Psoas muscle (tissue), 7 donors: ENCODE measurements at regions not wholly inside any gene's neighbourhood (a gene's known extent, or its start where the extent isn't known, plus 50 kb on each side); places are given as distances from the start of the nearest gene placed in this dataset.
A peak's percentile ranks its signal among the peaks of the same experiment; 100 is the strongest.

Experiments used
- ATAC-seq, 4 donors: fragments of 200-7000 bp; cut with Tn5 transposase; one replicate each; pipeline ENCODE4 v1.9.1; 2020; ENCODE audit warnings: moderate library complexity in 3 of 4, mild to moderate bottlenecking in 2 of 4
- DNase-seq, 2 donors: peaks; one replicate each; pipeline ENCODE4 v3.0.0-alpha.2; 2020
- H3K27ac ChIP-seq: fragments of 200-600 bp; one replicate; pipeline ENCODE4 v1.8.0; 2022
- H3K27me3 ChIP-seq, 3 donors: fragments of 200-600 bp in 1 of 3; one replicate each; pipeline versions ENCODE4 v1.6.1 to v1.8.0; 2013 to 2022; ENCODE audit warnings: low read length in 2 of 3, mild to moderate bottlenecking in 2 of 3, moderate library complexity in 1 of 3; ENCODE audit not compliant: insufficient read depth in 3 of 3
- H3K36me3 ChIP-seq, 2 donors: fragments of 200-600 bp in 1 of 2; one replicate each; pipeline versions ENCODE4 v1.6.1 to v1.8.0; 2013 to 2022; ENCODE audit warnings: low read depth in 1 of 2, mild to moderate bottlenecking in 1 of 2, moderate library complexity in 1 of 2; ENCODE audit not compliant: insufficient read depth in 1 of 2
- H3K4me1 ChIP-seq: fragments of 200-600 bp; one replicate; pipeline ENCODE4 v1.8.0; 2022
- H3K4me3 ChIP-seq: fragments of 200-600 bp; one replicate; pipeline ENCODE4 v1.8.0; 2022; ENCODE audit warnings: mild to moderate bottlenecking
- H3K9me3 ChIP-seq: fragments of 200-600 bp; one replicate; pipeline ENCODE4 v1.8.0; 2022
- CTCF ChIP-seq: fragments of 200-600 bp; IDR thresholded peaks from one replicate; pipeline ENCODE4 v1.8.0; 2022; ENCODE audit warnings: antibody characterized with exemption
- WGBS, 3 donors: extraction: QIAGEN DNeasy Blood & Tissue Kit; methylation state at CpG; one replicate each; pipeline versions ENCODE4 v1.1.6 to v1.1.7; 2013; 5-methylcytosine and 5-hydroxymethylcytosine counted together
- intact Hi-C, 2 donors: fragments of 100-400 bp; cut with DNase I; formaldehyde crosslinking; loops; one replicate each; pipeline versions ENCODE4 v1.11.0 to v1.14.2; 2022
- donor health status: healthy with polysubstance abuse.
- donor health status: DM: no; HTN: no; CAD: no; lungs with moderate emphysema.
- donor health status: Bipolar disorder and iron deficiency.
- donor health status: healthy.
- donor health status: DM: yes; HTN: yes; CAD: no.
- donor health status: DM: no; HTN: no; CAD: no.
- donor health status: DM: yes; HTN: yes; CAD: no.

GRCh38 chr18:77969972-77970371 lies 720.3 kb downstream of the GALR1 start:
- H3K9me3 ChIP-seq: no peaks in the 10 kb centered on the region
- DNase-seq (no peak), ATAC-seq (no peak)
- intact Hi-C loops: no loop called here
- no peak for TF ChIP-seq CTCF
- no peak overlapping the region for H3K4me3 ChIP-seq
- no peaks in the 10 kb centered on the region for H3K27me3 ChIP-seq
- H3K27ac ChIP-seq: no peak overlapping the region
- H3K4me1 ChIP-seq: no peaks in the 10 kb centered on the region
- H3K36me3 ChIP-seq: no peaks in the 10 kb centered on the region
- 28 to 40% (median 38%) methylated on average over 2 of the region's 2 CpGs for WGBS, 3 donors

- intact Hi-C loops: no loop called here
- no peak overlapping the region for H3K4me3 ChIP-seq
- H3K4me1 ChIP-seq: no peaks in the 10 kb centered on the region
- no peak for DNase-seq
- no peak for TF ChIP-seq CTCF
- ATAC-seq: peak in 1 of 4 donors; percentile 44
- 32 to 51% (median 42%) methylated on average over 8 of the region's 8 CpGs for WGBS, 3 donors
- H3K36me3 ChIP-seq: no peaks in the 10 kb centered on the region
- no peaks in the 10 kb centered on the region for H3K9me3 ChIP-seq
- H3K27ac ChIP-seq: no peak overlapping the region
- no peaks in the 10 kb centered on the region for H3K27me3 ChIP-seq
Observed at GRCh38 chr18:77970814-77971213, 721.2 kb downstream of the GALR1 start.

GRCh38 chr18:77973745-77974144 lies 724.1 kb downstream of the GALR1 start:
- 68 to 75% (median 69%) methylated on average over 8 of the region's 8 CpGs for WGBS, 3 donors
- DNase-seq (no peak), ATAC-seq (no peak)
- H3K27ac ChIP-seq: no peak overlapping the region
- no peak for TF ChIP-seq CTCF
- H3K4me3 ChIP-seq: no peak overlapping the region
- no peaks in the 10 kb centered on the region for H3K4me1 ChIP-seq
- H3K27me3 ChIP-seq: no peaks in the 10 kb centered on the region
- no peaks in the 10 kb centered on the region for H3K36me3 ChIP-seq
- no peaks in the 10 kb centered on the region for H3K9me3 ChIP-seq
- intact Hi-C loops: no loop called here

DNA sequence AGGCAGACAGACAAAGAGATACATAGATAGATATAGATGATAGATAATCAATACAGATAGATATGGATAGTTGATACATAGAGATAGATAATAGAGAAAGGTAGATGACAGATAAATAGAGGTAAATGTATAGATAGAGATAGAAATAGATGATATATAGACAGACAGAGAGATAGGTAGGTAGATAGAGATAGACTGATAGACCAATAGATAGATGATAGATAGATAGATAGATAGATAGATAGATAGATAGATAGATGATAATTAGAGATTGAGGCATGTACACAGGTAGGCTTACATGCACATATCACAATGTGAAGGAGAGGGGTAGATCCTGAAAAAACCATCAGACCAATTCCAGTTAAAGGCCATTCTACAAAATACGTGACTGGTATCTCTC lies 724.7 kb downstream of the GALR1 start:
- Histone ChIP-seq H3K27me3 (no peaks in the 10 kb centered on the region), H3K27ac (no peak overlapping the region), H3K9me3 (no peaks in the 10 kb centered on the region), H3K36me3 (no peaks in the 10 kb centered on the region), H3K4me3 (no peak overlapping the region), H3K4me1 (no peaks in the 10 kb centered on the region)
- 90 to 92% (median 92%) methylated on average over 1 of the region's 1 CpG for WGBS, 3 donors
- intact Hi-C loops: no loop called here
- TF ChIP-seq CTCF: no peak
- DNase-seq: no peak
- no peak for ATAC-seq

DNA sequence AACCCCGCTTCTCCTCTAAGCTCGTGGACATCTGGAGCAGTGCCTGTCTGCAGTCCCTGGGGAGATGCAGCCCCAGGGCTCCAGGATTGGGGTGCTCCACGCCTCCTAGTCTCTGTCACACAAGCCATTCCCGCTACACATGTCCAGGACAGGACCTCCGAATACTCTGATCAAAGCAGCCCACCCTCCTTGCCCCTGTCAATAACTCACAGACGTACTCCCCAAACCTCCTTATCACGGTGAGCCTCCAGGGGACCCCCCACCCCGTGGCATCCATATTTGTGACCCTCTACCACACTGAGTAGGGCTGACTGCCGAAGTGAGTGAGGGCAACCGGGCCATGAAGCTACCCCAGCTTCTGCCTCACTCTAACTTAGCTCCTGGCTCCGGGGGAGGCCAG lies 727.7 kb downstream of the GALR1 start:
- DNase-seq: no peak
- Histone ChIP-seq H3K27me3 (no peaks in the 10 kb centered on the region), H3K27ac (no peak overlapping the region), H3K36me3 (no peaks in the 10 kb centered on the region), H3K4me3 (no peak overlapping the region), H3K9me3 (no peaks in the 10 kb centered on the region), H3K4me1 (no peaks in the 10 kb centered on the region)
- TF ChIP-seq CTCF: no peak
- intact Hi-C loops: no loop called here
- 81 to 92% (median 89%) methylated on average over 11 of the region's 11 CpGs for WGBS, 3 donors
- ATAC-seq: no peak
